HG03103 (cell line): ENCODE measurements at regions not wholly inside any gene's neighbourhood (a gene's known extent, or its start where the extent isn't known, plus 50 kb on each side); places are given as distances from the start of the nearest gene placed in this dataset.

Source experiments
- ATAC-seq: cut with Tn5 transposase; IDR thresholded peaks from one replicate; pipeline ENCODE4 v1.9.1; 2021; ENCODE audit warnings: low read depth; ENCODE audit not compliant: unreplicated experiment

GRCh38 chr10:123479640-123480039 lies 186.5 kb upstream of the GPR26 start:
- ATAC-seq = no peak

GRCh38 chr10:123480344-123480743 lies 185.8 kb upstream of the GPR26 start:
- no peak for ATAC-seq

GRCh38 chr10:123480845-123481244 lies 185.3 kb upstream of the GPR26 start:
- no peak for ATAC-seq

GRCh38 chr10:123484722-123485121 lies 181.4 kb upstream of the GPR26 start:
- no peak for ATAC-seq

- no peak for ATAC-seq
Observed at GRCh38 chr10:123485341-123485960, 180.7 kb upstream of the GPR26 start.

- no peak for ATAC-seq
Observed at GRCh38 chr10:123488436-123488835, 177.7 kb upstream of the GPR26 start.

- no peak for ATAC-seq
Observed at GRCh38 chr10:123491364-123491763, 174.8 kb upstream of the GPR26 start.

GRCh38 chr10:123492016-123492415 lies 174.1 kb upstream of the GPR26 start:
- no peak for ATAC-seq

- no peak for ATAC-seq
Observed at GRCh38 chr10:123494301-123494808, 171.8 kb upstream of the GPR26 start.

- ATAC-seq = no peak
Observed at GRCh38 chr10:123496375-123496774, 169.8 kb upstream of the GPR26 start.

GRCh38 chr10:123496996-123497660 lies 169.0 kb upstream of the GPR26 start:
- ATAC-seq = no peak

GRCh38 chr10:123500110-123500509 lies 166.0 kb upstream of the GPR26 start:
- no peak for ATAC-seq

- ATAC-seq = no peak
Observed at GRCh38 chr10:123501148-123501547, 165.0 kb upstream of the GPR26 start.

- ATAC-seq = no peak
Observed at GRCh38 chr10:123502983-123503382, 163.2 kb upstream of the GPR26 start.

- no peak for ATAC-seq
Observed at GRCh38 chr10:123506455-123506854, 159.7 kb upstream of the GPR26 start.

- ATAC-seq = no peak
Observed at GRCh38 chr10:123507298-123507697, 158.9 kb upstream of the GPR26 start.

GRCh38 chr10:123509338-123509737 lies 156.8 kb upstream of the GPR26 start:
- no peak for ATAC-seq

GRCh38 chr10:123512901-123513775 lies 153.0 kb upstream of the GPR26 start:
- no peak for ATAC-seq

- no peak for ATAC-seq
Observed at GRCh38 chr10:123513870-123514269, 152.3 kb upstream of the GPR26 start.

- no peak for ATAC-seq
Observed at GRCh38 chr10:123514996-123515395, 151.2 kb upstream of the GPR26 start.

GRCh38 chr10:123515661-123516060 lies 150.5 kb upstream of the GPR26 start:
- ATAC-seq = no peak
